ENCODE measurements at regions not wholly inside any gene's neighbourhood (a gene's known extent, or its start where the extent isn't known, plus 50 kb on each side); places are given as distances from the start of the nearest gene placed in this dataset.
A peak's percentile ranks its signal among the peaks of the same experiment; 100 is the strongest.
"Not testable (repeated sequence)": the region's sequence is repeated elsewhere in the genome, so short reads cannot be mapped to it uniquely, and the experiment has no call there.

GRCh38 chrX:129161108-129161507, 362.2 kb downstream of the SMARCA1 start:
- DNase-seq (ENCODE audit: low spot score) = no peak

GRCh38 chrX:129158505-129158904, 364.8 kb downstream of the SMARCA1 start:
- no peak for DNase-seq (ENCODE audit: low spot score)

- no peak for DNase-seq (ENCODE audit: low spot score)
Observed at GRCh38 chrX:129145840-129146272, 377.4 kb downstream of the SMARCA1 start.

GRCh38 chrX:129145385-129145784, 377.9 kb downstream of the SMARCA1 start:
- no peak for DNase-seq (ENCODE audit: low spot score)

- no peak for DNase-seq (ENCODE audit: low spot score)
Observed at GRCh38 chrX:129144172-129145038, 378.9 kb downstream of the SMARCA1 start.

GRCh38 chrX:129139837-129140598, 383.3 kb downstream of the SMARCA1 start:
- no peak for DNase-seq (ENCODE audit: low spot score)

GRCh38 chrX:129125122-129125914, 398.0 kb downstream of the SMARCA1 start:
- no peak for DNase-seq (ENCODE audit: low spot score)

GRCh38 chrX:129123795-129124194, 399.5 kb downstream of the SMARCA1 start:
- DNase-seq (ENCODE audit: low spot score) = no peak

GRCh38 chrX:129116676-129117470, 406.4 kb downstream of the SMARCA1 start:
- DNase-seq (ENCODE audit: low spot score) = no peak

GRCh38 chrX:129115935-129116334, 407.4 kb downstream of the SMARCA1 start:
- no peak for DNase-seq (ENCODE audit: low spot score)

- DNase-seq (ENCODE audit: low spot score) = peak; percentile 6
Observed at GRCh38 chrX:129115104-129115503, 408.2 kb downstream of the SMARCA1 start.

GRCh38 chrX:129111081-129111798, 412.1 kb downstream of the SMARCA1 start:
- no peak for DNase-seq (ENCODE audit: low spot score)

- DNase-seq (ENCODE audit: low spot score) = no peak
Observed at GRCh38 chrX:129108936-129109335, 414.4 kb downstream of the SMARCA1 start.

GRCh38 chrX:129099207-129099606, 424.1 kb downstream of the SMARCA1 start:
- DNase-seq (ENCODE audit: low spot score) = no peak

- no peak for DNase-seq (ENCODE audit: low spot score)
Observed at GRCh38 chrX:129097668-129098067, 425.6 kb downstream of the SMARCA1 start.

- no peak for DNase-seq (ENCODE audit: low spot score)
Observed at GRCh38 chrX:129093706-129094105, 429.6 kb downstream of the SMARCA1 start.

- no peak for DNase-seq (ENCODE audit: low spot score)
Observed at GRCh38 chrX:129092757-129093156, 430.5 kb downstream of the SMARCA1 start.

GRCh38 chrX:129092242-129092641, 431.0 kb downstream of the SMARCA1 start:
- DNase-seq (ENCODE audit: low spot score) = no peak

GRCh38 chrX:129091097-129091496, 432.2 kb downstream of the SMARCA1 start:
- DNase-seq (ENCODE audit: low spot score) = no peak

- no peak for DNase-seq (ENCODE audit: low spot score)
Observed at GRCh38 chrX:129086802-129087201, 436.5 kb downstream of the SMARCA1 start.

GRCh38 chrX:129084291-129084690, 439.0 kb downstream of the SMARCA1 start:
- not testable (repeated sequence) for DNase-seq (ENCODE audit: low spot score)
